ENCODE measurements at regions not wholly inside any gene's neighbourhood (a gene's known extent, or its start where the extent isn't known, plus 50 kb on each side); places are given as distances from the start of the nearest gene placed in this dataset.

DNA sequence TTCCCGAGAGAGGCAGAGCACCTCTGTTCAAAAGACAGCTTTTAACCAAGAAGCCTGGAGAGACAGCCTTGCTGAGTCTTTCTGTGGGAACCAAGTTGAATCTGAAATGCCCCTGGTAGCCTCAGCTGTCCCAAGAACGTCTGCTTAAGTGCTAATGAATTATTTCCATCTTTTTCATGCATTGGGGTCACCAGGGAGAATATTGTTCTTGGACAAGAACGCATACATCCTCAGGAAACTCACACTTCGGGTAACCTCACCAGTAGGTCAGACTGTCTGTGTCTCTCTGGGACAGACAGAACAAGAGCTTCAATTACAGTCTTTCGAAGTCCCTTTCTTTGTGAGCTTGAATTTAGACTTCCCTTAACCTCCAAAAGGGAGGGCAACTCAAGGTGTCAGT is 134.6 kb upstream of the ADAMTS18 start:
- no peak for DNase-seq (ENCODE audit: extremely low spot score, unreplicated experiment)
- H3K36me3 Mint-ChIP-seq (ENCODE audit: unreplicated experiment): no peaks in the 10 kb centered on the region
- no peak overlapping the region for H3K4me3 Mint-ChIP-seq (ENCODE audit: unreplicated experiment)
- no peak overlapping the region for H3K27ac Mint-ChIP-seq (ENCODE audit: unreplicated experiment)
- no peaks in the 10 kb centered on the region for H3K4me1 Mint-ChIP-seq (ENCODE audit: unreplicated experiment)
- peaks cover 5% of the 10 kb centered on the region for H3K9me3 Mint-ChIP-seq (ENCODE audit: unreplicated experiment)
- H3K27me3 Mint-ChIP-seq (ENCODE audit: unreplicated experiment): peaks cover 2% of the 10 kb centered on the region
- TF ChIP-seq, protein P1, sequence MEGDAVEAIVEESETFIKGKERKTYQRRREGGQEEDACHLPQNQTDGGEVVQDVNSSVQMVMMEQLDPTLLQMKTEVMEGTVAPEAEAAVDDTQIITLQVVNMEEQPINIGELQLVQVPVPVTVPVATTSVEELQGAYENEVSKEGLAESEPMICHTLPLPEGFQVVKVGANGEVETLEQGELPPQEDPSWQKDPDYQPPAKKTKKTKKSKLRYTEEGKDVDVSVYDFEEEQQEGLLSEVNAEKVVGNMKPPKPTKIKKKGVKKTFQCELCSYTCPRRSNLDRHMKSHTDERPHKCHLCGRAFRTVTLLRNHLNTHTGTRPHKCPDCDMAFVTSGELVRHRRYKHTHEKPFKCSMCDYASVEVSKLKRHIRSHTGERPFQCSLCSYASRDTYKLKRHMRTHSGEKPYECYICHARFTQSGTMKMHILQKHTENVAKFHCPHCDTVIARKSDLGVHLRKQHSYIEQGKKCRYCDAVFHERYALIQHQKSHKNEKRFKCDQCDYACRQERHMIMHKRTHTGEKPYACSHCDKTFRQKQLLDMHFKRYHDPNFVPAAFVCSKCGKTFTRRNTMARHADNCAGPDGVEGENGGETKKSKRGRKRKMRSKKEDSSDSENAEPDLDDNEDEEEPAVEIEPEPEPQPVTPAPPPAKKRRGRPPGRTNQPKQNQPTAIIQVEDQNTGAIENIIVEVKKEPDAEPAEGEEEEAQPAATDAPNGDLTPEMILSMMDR (IDR thresholded peaks at IDR 0.05): no peak

DNA sequence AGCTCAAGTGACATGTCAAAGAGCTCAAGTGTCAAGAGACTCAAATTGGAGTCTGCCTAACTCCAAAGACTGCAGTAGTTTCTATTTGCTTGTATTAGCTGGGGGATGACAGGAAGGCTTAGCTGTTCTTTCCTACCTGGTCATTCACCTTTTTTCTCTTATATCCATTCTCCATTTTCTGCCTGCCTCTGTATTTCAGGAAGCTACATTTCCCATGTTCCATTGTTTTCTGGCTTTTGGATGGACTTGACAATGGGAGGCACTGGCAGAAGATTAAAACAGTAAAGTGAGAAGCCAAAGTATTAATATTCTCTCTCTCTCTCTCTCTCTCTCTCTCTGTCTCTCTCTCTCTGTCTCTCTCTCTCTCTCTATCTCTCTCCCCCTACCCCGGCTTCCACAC is 135.7 kb upstream of the ADAMTS18 start:
- H3K36me3 Mint-ChIP-seq (ENCODE audit: unreplicated experiment): no peaks in the 10 kb centered on the region
- H3K27me3 Mint-ChIP-seq (ENCODE audit: unreplicated experiment): peaks cover 2% of the 10 kb centered on the region
- peaks cover 2% of the 10 kb centered on the region for H3K9me3 Mint-ChIP-seq (ENCODE audit: unreplicated experiment)
- no peak for DNase-seq (ENCODE audit: extremely low spot score, unreplicated experiment)
- H3K27ac Mint-ChIP-seq (ENCODE audit: unreplicated experiment): no peak overlapping the region
- TF ChIP-seq, protein P1 (IDR thresholded peaks at IDR 0.05): no peak
- H3K4me1 Mint-ChIP-seq (ENCODE audit: unreplicated experiment): no peaks in the 10 kb centered on the region
- no peak overlapping the region for H3K4me3 Mint-ChIP-seq (ENCODE audit: unreplicated experiment)

DNA sequence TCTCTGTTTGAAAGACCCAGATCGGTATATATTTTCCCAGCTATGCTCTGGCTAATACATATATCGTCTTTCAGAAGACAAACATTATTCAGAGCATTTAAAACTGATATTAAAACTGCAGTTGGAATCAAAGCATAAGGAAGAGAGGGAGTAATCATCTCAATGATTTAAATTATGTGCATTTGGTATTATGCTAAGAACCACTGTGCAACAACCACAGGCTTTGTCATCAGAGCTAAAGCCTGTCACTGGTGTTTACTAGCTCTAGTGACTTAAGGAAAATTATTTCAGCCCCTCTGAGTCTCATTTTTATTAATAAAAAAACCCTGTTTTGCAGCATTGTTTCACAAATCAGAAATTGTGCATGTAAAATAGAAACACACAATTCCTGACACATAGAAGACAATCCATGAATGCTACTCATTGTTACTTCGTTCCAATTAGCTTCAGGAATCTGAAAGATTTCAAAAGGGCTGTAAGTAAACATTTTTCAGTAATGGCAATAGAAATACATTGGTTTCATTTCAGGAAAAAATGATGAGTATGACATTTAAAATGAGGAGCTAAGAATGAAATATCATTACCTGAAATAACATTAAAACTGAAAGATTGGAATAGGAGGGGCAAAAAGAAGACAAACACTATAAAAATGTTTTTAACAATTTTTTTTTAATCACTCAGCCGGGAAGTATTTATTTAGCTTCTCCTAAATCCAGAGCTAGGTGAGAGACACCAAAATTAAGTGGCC is 136.5 kb upstream of the ADAMTS18 start:
- Mint-ChIP-seq H3K9me3 (ENCODE audit: unreplicated experiment) (no peaks in the 10 kb centered on the region), H3K4me1 (ENCODE audit: unreplicated experiment) (no peaks in the 10 kb centered on the region), H3K4me3 (ENCODE audit: unreplicated experiment) (no peak overlapping the region), H3K36me3 (ENCODE audit: unreplicated experiment) (no peaks in the 10 kb centered on the region), H3K27me3 (ENCODE audit: unreplicated experiment) (peaks cover 2% of the 10 kb centered on the region), H3K27ac (ENCODE audit: unreplicated experiment) (no peak overlapping the region)
- no peak for DNase-seq (ENCODE audit: extremely low spot score, unreplicated experiment)
- TF ChIP-seq, protein P1 (IDR thresholded peaks at IDR 0.05): no peak

DNA sequence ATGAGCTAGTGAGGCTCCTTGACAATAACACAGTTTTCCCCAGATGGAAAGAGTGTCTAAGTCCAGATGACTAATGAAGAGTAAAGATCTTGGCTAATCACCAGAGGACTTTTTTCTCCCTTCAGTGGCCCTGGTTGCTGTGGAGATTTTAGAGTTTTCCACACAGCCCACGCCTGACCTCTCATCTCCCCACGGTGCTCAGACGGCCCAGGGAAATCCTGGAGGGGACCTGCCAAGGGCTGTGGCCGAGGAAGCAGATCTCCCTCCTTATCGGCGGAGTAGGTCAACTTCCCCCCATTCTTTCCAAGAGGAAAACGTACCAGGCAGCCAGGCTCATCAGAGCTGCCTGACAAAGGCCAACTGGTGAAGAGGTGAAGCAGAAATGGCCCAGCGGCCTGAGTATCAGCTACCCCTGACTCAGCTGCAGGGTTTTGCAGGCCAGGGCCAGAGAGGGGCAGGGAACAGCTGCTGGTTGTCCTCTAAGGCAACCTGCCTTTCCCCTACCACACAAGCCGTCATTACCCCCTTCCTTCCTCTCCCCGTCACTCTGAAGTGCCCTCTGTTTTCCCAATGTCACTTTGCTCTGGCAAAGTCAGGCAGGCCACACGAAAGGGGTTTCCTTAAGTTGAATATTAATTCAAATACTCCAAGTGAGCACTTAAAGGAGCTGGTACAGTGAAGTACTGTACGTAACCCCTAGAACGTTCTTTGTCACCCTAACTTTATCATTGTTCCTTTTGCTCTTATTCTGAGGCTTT is 140.2 kb upstream of the ADAMTS18 start:
- Mint-ChIP-seq H3K4me3 (ENCODE audit: unreplicated experiment) (no peak overlapping the region), H3K4me1 (ENCODE audit: unreplicated experiment) (no peaks in the 10 kb centered on the region), H3K27ac (ENCODE audit: unreplicated experiment) (no peak overlapping the region), H3K9me3 (ENCODE audit: unreplicated experiment) (no peaks in the 10 kb centered on the region), H3K36me3 (ENCODE audit: unreplicated experiment) (no peaks in the 10 kb centered on the region), H3K27me3 (ENCODE audit: unreplicated experiment) (peaks cover 2% of the 10 kb centered on the region)
- TF ChIP-seq, protein P1 (IDR thresholded peaks at IDR 0.05): no peak
- DNase-seq (ENCODE audit: extremely low spot score, unreplicated experiment): no peak

DNA sequence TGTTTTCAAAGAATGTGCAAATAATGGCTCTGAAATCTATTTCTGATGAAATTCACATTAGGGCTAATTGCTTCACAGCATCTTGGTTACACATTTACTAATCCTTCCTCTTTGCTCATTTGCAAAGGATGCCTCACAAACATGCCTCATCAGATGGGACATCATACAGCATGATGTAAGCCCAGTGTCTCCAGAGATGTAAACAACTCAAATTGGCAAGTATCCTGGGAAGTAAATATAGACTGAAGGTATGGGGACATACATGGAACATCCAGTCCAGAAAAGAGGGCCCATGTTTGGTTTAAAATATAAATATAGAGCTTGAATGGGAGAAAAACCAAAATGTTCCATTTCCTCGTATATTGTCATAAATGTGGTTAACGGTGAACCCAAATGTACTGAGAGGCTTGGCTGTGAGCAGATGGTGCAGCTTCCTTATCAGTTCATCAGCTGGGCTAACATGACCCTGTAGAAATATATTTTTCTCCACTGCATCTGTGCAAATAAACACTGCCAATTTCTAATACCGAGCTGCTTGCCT is 142.9 kb upstream of the NUDT7 start:
- TF ChIP-seq, protein P1 (IDR thresholded peaks at IDR 0.05): no peak
- Mint-ChIP-seq H3K36me3 (ENCODE audit: unreplicated experiment) (no peaks in the 10 kb centered on the region), H3K27ac (ENCODE audit: unreplicated experiment) (no peak overlapping the region), H3K4me1 (ENCODE audit: unreplicated experiment) (no peaks in the 10 kb centered on the region), H3K27me3 (ENCODE audit: unreplicated experiment) (peaks cover 8% of the 10 kb centered on the region), H3K9me3 (ENCODE audit: unreplicated experiment) (no peaks in the 10 kb centered on the region), H3K4me3 (ENCODE audit: unreplicated experiment) (no peak overlapping the region)
- no peak for DNase-seq (ENCODE audit: extremely low spot score, unreplicated experiment)

Data from osteocyte (in vitro differentiated cells).